GM21825 (cell line): ENCODE measurements at regions not wholly inside any gene's neighbourhood (a gene's known extent, or its start where the extent isn't known, plus 50 kb on each side); places are given as distances from the start of the nearest gene placed in this dataset.
"Not testable (repeated sequence)": the region's sequence is repeated elsewhere in the genome, so short reads cannot be mapped to it uniquely, and the experiment has no call there.

Source experiments
- ATAC-seq: cut with Tn5 transposase; IDR thresholded peaks from one replicate; pipeline ENCODE4 v1.9.1; 2021; ENCODE audit warnings: mild to moderate bottlenecking, moderate library complexity; ENCODE audit not compliant: unreplicated experiment

DNA sequence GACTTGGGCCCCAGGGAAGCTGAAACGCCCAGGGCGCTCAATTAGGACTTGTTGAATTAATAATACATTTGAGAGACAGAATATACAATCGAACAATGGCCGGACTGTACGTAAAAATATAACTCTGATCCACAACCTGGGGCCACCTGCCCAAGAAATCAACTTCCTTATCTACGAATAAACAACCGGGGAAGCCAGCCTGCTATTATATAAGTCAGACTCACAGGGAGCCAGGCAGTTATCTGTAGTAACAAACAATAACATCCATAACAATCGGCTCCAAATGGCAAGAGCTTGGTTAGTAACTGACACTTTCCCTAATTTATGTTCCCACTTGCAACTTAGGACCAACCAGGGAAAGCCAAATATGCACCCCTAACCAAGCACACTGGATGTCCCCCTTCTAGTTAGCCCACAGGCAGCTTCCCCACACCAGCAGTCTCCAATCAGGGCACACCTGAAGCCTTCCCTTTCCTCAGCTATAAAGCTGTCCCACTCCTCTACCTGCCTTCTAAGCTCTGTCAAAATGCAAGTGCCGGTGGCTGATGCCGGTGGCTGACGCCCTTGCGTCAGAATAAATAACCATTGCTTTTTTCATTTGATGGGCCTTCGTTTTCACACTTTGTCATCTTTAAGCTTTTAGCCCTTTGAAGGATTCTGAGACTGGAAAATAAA, 135.2 kb downstream of the FAM72B start:
- not testable (repeated sequence) for ATAC-seq

GRCh38 chr1:121050097-121050496, 134.0 kb downstream of the FAM72B start:
- ATAC-seq = not testable (repeated sequence)

- not testable (repeated sequence) for ATAC-seq
Observed at GRCh38 chr1:121051161-121051790, 132.9 kb downstream of the FAM72B start.

DNA sequence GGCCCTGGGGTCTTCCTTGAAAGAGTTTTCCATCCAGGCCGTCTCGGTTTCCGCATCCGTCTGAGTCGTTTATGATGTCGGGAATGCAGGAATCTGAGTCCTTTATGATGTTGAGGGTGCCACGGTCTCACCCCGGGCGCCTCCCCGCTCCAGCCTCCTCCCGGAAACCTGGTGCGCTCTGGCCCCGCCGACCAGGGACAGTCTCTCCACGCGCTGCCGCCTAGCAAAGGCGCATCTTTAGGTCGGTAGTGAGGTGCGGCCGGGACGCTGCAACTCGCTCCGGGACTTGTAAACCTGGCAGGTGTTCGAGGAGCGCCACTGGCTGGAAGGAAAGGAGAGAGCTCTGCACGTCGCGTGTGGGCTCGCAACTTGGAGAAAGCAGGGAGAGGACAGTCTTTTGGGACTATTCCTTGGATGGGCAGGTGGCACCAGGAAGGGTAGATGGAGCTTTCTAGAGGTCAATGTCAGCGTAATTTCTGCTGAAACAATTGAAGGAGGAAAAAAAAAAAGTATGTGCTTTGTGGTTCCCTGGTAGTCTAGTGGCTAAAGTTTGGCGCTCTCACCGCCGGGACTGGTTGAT, 132.0 kb downstream of the FAM72B start:
- not testable (repeated sequence) for ATAC-seq

DNA sequence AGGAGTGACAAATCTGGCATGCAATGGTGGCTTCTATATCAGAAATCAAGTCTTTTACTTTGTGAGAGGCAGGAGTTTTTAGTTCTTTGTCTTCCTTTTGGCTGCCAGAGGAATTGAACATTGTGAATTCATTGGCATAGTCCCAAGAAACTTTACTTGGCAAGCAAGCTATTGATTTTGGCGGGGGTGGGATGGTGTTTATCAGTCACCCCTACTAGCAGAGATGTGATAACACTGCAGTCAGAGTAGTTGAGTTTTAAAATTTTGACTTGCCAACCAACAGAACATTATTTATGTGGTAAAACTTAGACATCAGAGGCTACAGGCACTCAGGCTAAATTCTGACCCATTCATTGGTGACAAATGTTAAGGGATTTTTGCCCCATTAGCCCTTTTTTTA, 129.2 kb downstream of the FAM72B start:
- not testable (repeated sequence) for ATAC-seq

DNA sequence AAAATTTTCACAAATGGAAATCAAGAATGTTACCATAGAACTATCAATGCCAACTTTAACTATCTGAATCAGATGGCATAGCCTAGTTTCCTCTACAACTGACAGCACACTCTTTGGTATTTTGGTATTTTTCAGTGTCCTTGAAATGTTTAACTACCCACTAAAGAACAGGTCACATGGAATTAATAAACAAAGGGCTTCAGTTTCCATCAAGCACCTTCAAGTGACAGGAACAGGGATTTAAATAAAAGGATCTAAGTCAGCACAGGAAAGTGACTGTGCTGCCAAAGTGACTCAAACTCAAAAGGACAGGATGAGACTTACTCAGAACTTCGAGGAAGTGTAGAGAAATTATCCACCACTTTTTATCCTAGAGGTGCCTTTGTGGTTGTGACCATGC, 117.2 kb downstream of the FAM72B start:
- not testable (repeated sequence) for ATAC-seq

DNA sequence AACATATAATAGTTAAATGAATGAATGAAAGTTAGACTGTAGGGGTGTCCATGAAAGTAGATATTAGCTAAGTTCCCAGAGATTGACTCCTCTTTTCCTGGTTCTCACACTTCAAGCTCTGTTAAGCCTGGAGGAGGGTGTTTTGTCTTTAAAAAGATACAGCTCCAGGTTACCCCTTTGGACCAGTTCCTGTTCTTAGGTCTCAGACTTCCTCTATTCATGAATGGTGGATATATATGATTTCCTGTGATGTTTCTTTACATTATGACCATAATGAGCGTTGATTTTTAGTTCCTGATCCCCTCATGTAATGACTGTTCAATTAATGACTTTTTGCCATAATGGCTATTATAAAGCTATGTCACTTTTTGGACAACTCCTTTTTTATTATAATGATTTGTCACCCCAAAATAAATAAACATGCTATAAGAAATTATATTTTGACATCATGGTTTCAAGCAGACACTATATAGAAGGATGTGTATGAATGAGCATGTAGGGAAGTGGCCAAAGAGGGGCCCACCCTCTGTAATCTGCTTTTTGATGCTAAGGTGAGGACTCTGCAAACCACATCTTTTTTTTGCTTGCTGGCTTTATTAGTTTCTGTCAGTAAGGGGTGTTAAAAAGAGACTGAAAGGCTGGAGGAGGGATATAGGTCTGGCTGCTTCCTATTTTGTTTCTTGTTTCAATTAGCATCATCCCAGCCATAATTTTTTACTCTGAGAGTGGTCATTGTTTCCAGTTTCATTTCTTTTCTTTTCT, 115.2 kb downstream of the FAM72B start:
- ATAC-seq = not testable (repeated sequence)

GRCh38 chr1:121073852-121074251, 110.3 kb downstream of the FAM72B start:
- ATAC-seq = not testable (repeated sequence)

DNA sequence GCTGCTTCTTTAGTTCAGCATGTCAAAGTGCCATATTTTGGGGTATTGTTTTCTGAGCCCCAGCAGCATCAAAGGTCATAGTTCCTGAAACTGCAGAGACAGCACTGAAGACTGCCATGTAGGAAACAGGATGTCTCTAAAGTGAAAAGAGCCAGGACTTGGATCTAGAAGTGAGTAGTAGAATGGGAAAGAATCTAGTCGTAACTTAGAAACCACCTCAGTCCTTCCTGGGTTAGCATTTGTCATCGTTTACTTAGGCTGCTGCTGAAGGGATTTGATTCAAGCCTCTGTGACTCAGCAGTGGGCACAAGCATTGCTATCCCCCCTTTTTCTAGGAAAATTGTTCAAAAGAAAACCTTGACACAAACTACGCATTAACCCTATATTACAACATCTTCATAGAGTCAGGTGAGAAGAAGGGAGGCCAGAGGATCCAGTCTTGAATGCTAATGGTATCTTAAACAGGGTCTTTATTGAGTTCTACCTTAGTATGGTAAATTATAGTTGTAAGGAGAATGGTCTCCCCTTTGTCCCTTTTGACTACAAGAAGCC, 108.8 kb downstream of the FAM72B start:
- not testable (repeated sequence) for ATAC-seq

- ATAC-seq = peak; percentile 89
Observed at GRCh38 chr1:121076674-121077073, 107.5 kb downstream of the FAM72B start.

DNA sequence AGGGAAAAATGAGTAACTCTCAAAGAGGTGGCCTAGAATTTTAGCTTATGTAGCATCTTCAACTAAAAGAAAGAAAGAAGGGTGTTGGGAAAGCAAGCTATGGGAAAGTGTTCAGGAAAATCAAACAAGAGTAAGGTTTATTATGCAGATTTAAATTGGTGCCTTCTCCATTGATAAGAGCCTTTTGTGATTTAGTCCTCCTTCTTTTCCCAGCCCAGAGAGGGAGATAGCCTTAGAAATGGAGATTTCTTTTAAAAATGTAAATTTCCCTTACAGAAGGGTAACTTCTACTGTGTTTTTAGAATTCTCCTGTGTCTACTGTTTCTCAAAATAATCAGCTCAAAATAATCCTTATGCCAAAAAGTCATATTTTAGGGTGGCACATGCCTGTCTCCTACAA, 104.5 kb downstream of the FAM72B start:
- ATAC-seq = not testable (repeated sequence)

DNA sequence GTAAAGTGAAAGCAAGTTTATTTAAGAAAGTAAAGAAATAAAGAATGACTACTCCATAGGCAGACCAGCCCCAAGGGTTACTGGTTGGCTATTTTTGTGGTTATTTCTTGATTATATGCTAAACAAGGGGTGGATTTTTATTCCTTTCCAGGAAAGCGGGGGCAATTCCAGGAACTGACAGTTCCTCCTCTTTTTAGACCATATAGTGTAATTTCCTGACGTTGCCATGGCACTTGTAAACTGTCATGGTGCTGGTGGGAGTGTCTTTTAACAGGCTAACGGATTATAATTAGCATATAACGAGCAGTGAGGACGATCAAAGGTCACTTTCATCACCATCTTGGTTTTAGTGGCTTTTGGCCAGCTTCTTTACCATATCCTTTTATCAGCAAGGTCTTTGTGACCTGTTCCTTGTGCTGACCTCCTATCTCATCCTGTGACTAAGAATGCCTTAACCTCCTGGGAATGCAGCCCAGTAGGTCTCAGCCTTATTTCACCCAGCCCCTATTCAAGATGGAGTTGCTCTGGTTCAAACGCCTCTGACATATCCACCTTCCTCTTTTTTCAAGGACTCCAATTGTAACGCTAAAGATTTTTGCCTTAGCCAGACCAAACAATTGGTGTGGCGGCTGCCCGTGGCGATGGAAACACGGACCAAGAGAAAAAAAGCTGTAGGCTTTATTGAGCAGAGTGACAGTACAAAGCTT, 103.8 kb downstream of the FAM72B start:
- ATAC-seq = not testable (repeated sequence)

DNA sequence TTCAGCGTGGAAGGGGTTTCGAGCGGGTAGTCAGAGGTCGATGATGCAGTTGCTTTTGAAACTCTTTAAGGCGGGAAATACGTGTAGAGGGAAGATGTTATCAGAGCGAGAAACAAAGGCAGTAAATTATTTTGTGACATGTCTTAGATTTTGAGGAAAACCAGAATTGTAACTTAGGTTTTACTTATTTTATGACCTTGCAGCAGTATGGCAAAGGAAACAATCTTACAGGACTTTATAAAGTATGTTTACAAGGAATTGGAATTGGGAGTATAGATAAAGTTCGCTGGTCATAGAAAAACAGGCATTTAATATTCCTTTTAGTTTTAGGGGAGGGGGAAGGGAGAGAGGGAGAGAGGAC, 103.3 kb downstream of the FAM72B start:
- not testable (repeated sequence) for ATAC-seq

DNA sequence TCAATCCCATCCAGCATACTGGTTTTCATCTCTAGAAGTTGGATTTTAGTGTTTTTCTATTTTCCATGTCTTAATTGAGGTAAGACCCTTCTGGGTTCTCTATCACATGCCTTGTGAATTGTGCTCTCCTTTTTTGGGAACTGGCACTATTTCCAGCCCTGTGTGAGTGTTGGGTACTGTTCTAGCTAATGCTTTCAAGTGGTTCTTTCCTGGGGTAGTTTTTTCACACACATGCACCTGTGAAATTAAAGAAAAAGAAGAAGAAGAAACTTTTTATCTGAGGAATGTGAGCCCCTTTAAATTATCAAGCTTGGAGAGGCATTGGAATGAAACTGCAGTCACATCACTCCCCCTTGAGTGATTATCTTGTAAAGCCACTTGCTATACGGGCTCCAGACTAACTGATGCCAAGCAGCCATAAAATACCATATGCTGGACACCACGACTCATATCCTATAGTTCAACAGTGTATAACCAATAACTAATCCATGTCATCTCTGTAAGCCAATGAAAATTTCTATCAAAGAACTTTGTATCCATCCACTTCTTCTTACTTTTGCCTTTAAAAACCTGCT, 102.4 kb downstream of the FAM72B start:
- not testable (repeated sequence) for ATAC-seq

GRCh38 chr1:121082995-121083394, 101.1 kb downstream of the FAM72B start:
- not testable (repeated sequence) for ATAC-seq

DNA sequence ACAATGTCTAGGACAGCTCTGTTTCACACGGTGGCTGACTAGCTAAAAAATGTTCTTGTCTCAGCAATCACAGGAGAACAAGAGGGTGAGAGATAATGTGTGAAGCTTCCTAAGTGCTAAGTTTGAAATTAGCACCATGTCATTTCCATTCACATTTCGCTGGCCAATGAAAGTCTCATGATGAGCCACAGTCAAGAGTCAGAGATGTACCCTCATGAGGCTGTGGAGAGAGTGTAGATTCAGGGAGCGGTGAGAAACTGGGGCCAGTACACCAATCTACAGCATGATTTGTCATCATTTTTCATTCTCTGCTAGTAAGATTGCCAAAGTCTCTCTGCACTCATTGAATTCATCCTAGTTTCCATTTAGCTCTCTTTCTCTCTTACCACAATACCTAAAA, 97.9 kb downstream of the FAM72B start:
- ATAC-seq = not testable (repeated sequence)

- not testable (repeated sequence) for ATAC-seq
Observed at GRCh38 chr1:121087221-121087620, 96.9 kb downstream of the FAM72B start.

DNA sequence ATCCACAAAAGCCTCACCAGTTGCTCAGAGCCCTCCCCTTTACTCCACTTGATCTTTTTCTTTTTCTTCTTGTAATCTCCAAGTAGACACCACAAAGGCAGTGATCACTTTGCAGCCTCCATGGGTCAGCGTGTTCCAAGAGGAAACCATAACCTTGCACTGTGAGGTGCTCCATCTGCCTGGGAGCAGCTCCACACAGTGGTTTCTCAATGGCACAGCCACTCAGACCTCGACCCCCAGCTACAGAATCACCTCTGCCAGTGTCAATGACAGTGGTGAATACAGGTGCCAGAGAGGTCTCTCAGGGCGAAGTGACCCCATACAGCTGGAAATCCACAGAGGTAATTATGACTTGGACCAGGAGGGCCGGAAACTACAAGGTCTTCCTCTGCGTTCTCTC, 95.6 kb downstream of the FAM72B start:
- not testable (repeated sequence) for ATAC-seq

GRCh38 chr1:121092329-121092968, 91.7 kb downstream of the FAM72B start:
- ATAC-seq = not testable (repeated sequence)

DNA sequence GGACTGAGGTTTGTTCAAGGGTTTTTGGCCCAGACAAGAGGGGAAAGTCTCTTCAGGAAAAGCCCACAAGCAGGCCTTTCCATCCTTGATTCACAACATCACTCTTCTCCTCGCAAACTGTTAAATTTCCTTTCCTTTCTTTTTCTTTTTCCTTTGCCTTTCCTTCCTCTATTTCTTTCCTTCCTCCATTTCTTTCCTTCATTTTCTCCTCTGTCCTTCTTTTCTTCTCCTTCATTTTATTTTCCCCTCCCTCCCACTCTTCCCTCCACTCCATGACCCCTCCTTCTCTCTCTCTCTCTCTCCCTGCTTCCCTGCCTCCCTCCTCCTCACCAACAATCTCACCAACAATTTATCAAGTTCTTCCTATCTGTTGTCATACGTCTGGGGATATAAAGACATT, 89.1 kb downstream of the FAM72B start:
- not testable (repeated sequence) for ATAC-seq
